ENCODE measurements at regions not wholly inside any gene's neighbourhood (a gene's known extent, or its start where the extent isn't known, plus 50 kb on each side); places are given as distances from the start of the nearest gene placed in this dataset.

DNA sequence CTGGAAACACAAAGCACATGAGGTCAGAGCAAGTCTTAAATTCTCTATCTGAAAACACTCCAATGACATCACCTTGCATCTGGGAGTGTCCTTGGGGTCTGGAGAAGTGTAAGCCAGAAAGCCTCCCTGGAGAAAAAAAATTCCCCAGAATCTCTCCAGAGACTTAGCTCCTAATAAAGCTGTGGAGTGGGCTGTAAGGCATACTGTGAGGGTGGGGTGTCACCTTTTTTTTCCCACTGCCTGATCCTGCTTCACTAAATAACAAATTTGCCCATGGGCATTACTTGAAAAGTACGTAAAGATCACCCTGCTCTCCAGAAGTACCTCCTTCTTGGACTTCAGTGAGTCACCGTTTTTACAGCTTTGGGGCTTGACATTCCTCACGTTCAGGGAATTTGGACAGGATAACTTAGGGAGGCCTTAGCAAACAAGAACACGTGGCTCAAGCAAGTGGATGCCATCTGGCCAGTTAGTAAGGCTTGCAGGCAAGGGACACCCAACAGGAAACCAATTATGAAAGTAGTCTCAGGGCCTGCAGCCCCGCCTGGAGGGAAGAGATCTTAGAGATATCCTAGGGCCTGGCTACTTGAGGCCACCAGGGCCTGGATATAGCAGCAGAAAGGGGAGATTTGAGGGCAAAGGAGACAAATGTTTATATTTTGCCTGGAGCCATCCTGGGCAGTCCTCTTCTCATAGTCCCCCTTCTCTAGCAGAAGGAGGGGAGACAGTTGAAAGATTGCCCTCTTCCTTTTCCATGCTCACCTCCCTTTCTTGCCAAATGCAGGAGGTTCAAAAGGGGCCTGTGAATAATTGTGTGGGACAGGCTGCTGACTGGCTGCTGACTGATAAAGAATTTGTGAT is 60.1 kb upstream of the PLAC1 start:
- no peaks in the 10 kb centered on the region for H3K36me3 ChIP-seq (ENCODE audit: control insufficient read depth, insufficient read depth, low read length)
- no peak overlapping the region for H3K9ac ChIP-seq (ENCODE audit: low read depth, low read length)
- peak overlapping the region; percentile 56 for H3K27ac ChIP-seq (ENCODE audit: low read depth, low read length)

DNA sequence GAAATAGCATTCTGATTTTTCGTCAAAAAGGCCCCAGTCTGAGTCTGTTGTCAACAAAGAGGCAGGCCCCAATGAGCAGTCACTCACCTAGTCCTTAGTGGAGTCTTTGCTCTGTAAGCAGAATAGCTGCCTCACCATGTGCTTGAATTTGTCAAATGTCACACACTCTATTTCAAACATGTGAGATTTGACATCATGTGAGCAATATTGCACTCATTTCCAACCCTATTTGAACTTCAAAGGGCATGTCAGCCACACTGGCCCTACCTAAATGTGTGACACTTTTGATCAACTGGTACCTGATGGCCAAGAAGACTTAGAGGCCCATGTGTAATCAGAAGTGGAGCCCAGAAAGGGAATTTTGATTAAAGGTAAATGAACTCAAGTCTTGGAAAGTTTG is 59.4 kb upstream of the PLAC1 start:
- no peak overlapping the region for H3K27ac ChIP-seq (ENCODE audit: low read depth, low read length)

More for the DNA sequence above, 60.1 kb upstream of the PLAC1 start:
- H3K4me1 ChIP-seq (ENCODE audit: control insufficient read depth, insufficient read depth, low read length), result peaks cover 30% of the 10 kb centered on the region
- H3K27me3 ChIP-seq (ENCODE audit: control insufficient read depth, insufficient read depth, low read length), result no peaks in the 10 kb centered on the region
- no peaks in the 10 kb centered on the region for H3K9me3 ChIP-seq (ENCODE audit: control insufficient read depth, insufficient read depth, low read length)
- H3K4me3 ChIP-seq (ENCODE audit: low read depth, low read length), result no peak overlapping the region

DNA sequence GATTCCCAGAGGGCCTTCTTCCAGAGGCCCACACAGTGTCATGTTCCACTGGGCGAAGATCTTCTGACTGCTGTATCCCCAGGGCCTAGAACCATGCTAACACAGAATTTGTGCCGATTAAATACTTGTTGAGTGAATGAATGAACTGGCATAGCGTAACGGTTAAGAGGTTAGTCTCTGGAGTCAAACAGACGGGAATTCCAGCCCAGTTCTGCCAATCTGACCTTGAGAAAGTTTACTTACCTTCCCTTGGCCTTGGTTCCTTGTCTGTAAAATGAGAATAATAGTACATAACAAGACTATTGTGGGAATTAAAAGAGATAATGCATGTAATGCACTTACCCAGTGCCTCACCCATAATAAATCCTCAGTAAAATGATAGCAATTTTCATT is 58.3 kb upstream of the PLAC1 start:
- no peaks in the 10 kb centered on the region for H3K9me3 ChIP-seq (ENCODE audit: control insufficient read depth, insufficient read depth, low read length)
- H3K27me3 ChIP-seq (ENCODE audit: control insufficient read depth, insufficient read depth, low read length), result no peaks in the 10 kb centered on the region
- H3K4me1 ChIP-seq (ENCODE audit: control insufficient read depth, insufficient read depth, low read length), result peaks cover 30% of the 10 kb centered on the region

More for the DNA sequence above, 59.4 kb upstream of the PLAC1 start:
- Histone ChIP-seq H3K9me3 (ENCODE audit: control insufficient read depth, insufficient read depth, low read length) (no peaks in the 10 kb centered on the region), H3K4me3 (ENCODE audit: low read depth, low read length) (no peak overlapping the region), H3K36me3 (ENCODE audit: control insufficient read depth, insufficient read depth, low read length) (no peaks in the 10 kb centered on the region), H3K4me1 (ENCODE audit: control insufficient read depth, insufficient read depth, low read length) (peaks cover 30% of the 10 kb centered on the region), H3K9ac (ENCODE audit: low read depth, low read length) (no peak overlapping the region), H3K27me3 (ENCODE audit: control insufficient read depth, insufficient read depth, low read length) (no peaks in the 10 kb centered on the region)

DNA sequence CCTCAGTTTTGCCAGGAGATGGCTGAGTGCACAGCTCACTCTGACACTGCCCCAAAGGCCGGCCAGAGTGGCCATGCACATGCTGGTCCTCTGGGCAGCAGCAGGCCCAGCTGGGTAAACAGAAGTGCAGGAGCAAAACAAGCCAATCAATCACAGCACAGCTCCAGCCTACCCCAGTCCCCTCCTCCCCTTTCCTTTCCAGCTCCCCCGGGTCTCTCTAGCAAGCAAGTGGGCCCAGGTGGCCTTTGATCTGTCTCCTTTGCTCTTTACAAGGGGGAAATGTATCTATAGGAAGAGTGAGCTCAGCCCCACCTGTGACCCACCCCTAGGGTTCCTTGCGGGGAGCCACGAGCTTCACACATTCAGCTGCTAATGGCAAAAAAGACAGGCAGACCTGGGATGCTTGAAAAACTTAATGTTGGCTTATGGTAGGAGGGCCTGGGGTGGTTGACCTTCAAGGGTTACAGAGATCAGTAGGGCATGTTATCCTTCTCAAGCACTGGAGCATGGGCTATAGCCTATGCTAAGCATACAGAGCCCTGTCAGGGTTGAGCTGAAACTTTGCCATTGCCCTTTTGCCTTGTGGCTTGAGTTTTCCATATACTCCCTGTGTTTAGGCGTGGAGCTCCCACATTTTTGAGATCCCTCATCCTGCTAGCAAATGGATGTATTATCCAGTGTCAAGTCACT is 57.8 kb upstream of the PLAC1 start:
- no peaks in the 10 kb centered on the region for H3K9me3 ChIP-seq (ENCODE audit: control insufficient read depth, insufficient read depth, low read length)
- H3K4me3 ChIP-seq (ENCODE audit: low read depth, low read length), result no peak overlapping the region
- peaks cover 30% of the 10 kb centered on the region for H3K4me1 ChIP-seq (ENCODE audit: control insufficient read depth, insufficient read depth, low read length)
- H3K36me3 ChIP-seq (ENCODE audit: control insufficient read depth, insufficient read depth, low read length), result no peaks in the 10 kb centered on the region
- H3K27me3 ChIP-seq (ENCODE audit: control insufficient read depth, insufficient read depth, low read length), result no peaks in the 10 kb centered on the region
- peak overlapping the region; percentile 13 for H3K27ac ChIP-seq (ENCODE audit: low read depth, low read length)
- no peak overlapping the region for H3K9ac ChIP-seq (ENCODE audit: low read depth, low read length)

More for the DNA sequence above, 58.3 kb upstream of the PLAC1 start:
- no peak overlapping the region for H3K9ac ChIP-seq (ENCODE audit: low read depth, low read length)
- H3K27ac ChIP-seq (ENCODE audit: low read depth, low read length), result no peak overlapping the region
- no peak overlapping the region for H3K4me3 ChIP-seq (ENCODE audit: low read depth, low read length)
- no peaks in the 10 kb centered on the region for H3K36me3 ChIP-seq (ENCODE audit: control insufficient read depth, insufficient read depth, low read length)

DNA sequence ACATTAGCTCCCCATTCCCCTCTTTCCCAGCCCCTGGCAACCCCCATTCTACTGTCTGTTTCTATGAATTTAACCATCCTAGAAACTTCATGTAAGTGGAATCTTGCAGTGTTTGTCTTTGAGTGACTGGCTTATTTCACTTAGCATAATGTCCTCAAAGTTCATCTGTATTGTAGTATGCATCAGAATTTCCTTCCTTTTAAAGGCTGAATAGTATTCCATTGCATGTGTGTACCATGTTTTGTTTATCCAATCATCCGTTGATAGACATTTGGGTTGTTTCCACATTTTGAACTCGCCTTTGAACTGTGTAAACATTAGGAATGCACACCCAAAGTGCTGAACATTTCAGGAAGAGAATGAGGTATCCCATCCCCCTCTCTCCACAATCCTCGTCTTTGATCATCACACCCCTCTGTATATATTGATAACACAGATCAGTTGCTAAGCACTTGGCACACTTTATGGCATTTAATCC is 56.4 kb upstream of the PLAC1 start:
- peaks cover 30% of the 10 kb centered on the region for H3K4me1 ChIP-seq (ENCODE audit: control insufficient read depth, insufficient read depth, low read length)
- no peak overlapping the region for H3K4me3 ChIP-seq (ENCODE audit: low read depth, low read length)
- no peak overlapping the region for H3K9ac ChIP-seq (ENCODE audit: low read depth, low read length)
- H3K27ac ChIP-seq (ENCODE audit: low read depth, low read length), result no peak overlapping the region
- H3K27me3 ChIP-seq (ENCODE audit: control insufficient read depth, insufficient read depth, low read length), result no peaks in the 10 kb centered on the region
- H3K9me3 ChIP-seq (ENCODE audit: control insufficient read depth, insufficient read depth, low read length), result no peaks in the 10 kb centered on the region
- no peaks in the 10 kb centered on the region for H3K36me3 ChIP-seq (ENCODE audit: control insufficient read depth, insufficient read depth, low read length)

DNA sequence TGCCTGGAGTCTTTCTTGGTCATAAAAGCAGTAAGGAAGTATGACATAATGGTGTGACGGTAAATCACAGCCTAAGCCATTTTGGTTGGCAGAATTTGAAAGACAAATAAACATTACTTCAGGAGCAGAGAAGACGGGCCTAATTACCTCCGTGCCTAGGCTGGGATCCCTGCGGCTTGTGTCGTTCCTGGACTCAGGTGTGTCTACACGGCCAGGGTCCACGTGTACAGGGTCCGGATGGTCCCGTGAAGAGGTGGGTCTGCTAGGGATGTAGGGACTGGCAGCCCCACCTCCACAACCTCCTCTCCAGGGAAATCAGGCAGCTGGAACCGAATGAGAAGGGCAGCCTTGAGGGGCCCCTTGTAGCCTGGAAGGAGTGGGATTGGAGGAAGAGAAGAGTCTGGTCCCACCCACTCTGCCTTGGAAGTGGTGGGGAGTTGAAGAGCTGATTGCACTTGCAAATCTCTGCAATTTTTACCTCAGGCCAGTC is 55.4 kb upstream of the PLAC1 start:
- Histone ChIP-seq H3K4me3 (ENCODE audit: low read depth, low read length) (no peak overlapping the region), H3K9ac (ENCODE audit: low read depth, low read length) (no peak overlapping the region), H3K4me1 (ENCODE audit: control insufficient read depth, insufficient read depth, low read length) (peaks cover 23% of the 10 kb centered on the region), H3K27me3 (ENCODE audit: control insufficient read depth, insufficient read depth, low read length) (no peaks in the 10 kb centered on the region), H3K9me3 (ENCODE audit: control insufficient read depth, insufficient read depth, low read length) (no peaks in the 10 kb centered on the region), H3K36me3 (ENCODE audit: control insufficient read depth, insufficient read depth, low read length) (no peaks in the 10 kb centered on the region), H3K27ac (ENCODE audit: low read depth, low read length) (no peak overlapping the region)

DNA sequence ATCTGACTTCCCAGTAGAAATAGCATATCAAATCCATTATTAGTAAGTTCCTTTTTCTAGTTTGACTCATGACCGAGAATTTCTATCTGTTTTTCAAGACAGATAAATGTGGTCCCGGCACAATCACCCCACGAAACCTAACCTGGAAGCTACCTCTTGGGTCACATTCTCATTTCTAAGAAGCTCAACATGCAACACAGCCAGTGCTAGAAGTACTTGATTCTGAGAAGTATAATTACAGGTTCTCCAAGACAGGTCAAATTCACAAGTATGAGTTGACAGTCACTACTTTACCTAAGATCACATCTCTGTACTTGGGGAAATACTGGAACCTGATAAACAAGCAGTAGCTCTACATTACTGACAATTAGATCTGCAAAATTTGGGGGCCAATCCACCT is 54.0 kb upstream of the PLAC1 start:
- H3K9ac ChIP-seq (ENCODE audit: low read depth, low read length), result no peak overlapping the region
- H3K9me3 ChIP-seq (ENCODE audit: control insufficient read depth, insufficient read depth, low read length), result no peaks in the 10 kb centered on the region
- H3K27ac ChIP-seq (ENCODE audit: low read depth, low read length), result no peak overlapping the region
- no peaks in the 10 kb centered on the region for H3K36me3 ChIP-seq (ENCODE audit: control insufficient read depth, insufficient read depth, low read length)
- H3K4me1 ChIP-seq (ENCODE audit: control insufficient read depth, insufficient read depth, low read length), result peaks cover 13% of the 10 kb centered on the region
- H3K4me3 ChIP-seq (ENCODE audit: low read depth, low read length), result no peak overlapping the region
- H3K27me3 ChIP-seq (ENCODE audit: control insufficient read depth, insufficient read depth, low read length), result no peaks in the 10 kb centered on the region

DNA sequence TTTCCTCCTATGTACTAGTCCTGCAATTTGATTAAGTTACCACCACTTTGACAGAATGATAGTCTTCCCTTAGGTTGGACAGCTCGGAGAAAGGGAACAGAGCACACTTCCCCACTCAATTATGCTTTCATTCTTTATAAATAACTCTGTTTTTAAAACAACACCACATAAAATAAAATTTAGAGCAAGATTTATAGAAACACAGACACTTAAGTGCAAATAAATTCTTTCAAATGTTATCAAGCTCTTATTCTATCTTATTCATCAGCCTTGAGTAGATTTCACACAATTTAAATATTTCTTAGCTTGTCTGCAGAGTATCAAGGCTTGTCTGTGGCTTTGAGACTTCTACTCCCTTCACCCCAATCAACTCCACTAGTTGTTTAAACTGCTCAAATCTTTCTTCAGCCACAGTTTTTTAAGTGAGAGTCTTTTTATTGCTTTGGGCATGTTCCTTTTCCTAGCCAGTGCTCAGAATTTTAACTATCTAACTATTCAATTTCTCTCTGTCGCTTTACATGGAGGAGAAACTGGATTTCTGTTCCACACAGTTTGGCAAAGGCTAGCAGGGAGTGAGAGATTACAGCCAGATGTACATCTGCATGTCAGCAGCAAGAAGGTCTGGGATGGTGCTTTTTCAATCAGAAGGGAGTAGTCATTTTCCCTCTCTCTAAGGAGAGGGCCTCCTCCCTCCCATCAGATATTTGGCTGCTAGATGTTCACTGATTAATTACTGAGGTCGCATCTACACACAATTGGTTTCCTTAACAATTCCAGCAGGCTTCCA is 53.1 kb upstream of the PLAC1 start:
- H3K4me3 ChIP-seq (ENCODE audit: low read depth, low read length), result no peak overlapping the region
- no peaks in the 10 kb centered on the region for H3K36me3 ChIP-seq (ENCODE audit: control insufficient read depth, insufficient read depth, low read length)
- peaks cover 7% of the 10 kb centered on the region for H3K4me1 ChIP-seq (ENCODE audit: control insufficient read depth, insufficient read depth, low read length)
- no peak overlapping the region for H3K9ac ChIP-seq (ENCODE audit: low read depth, low read length)
- H3K9me3 ChIP-seq (ENCODE audit: control insufficient read depth, insufficient read depth, low read length), result no peaks in the 10 kb centered on the region
- H3K27me3 ChIP-seq (ENCODE audit: control insufficient read depth, insufficient read depth, low read length), result no peaks in the 10 kb centered on the region
- H3K27ac ChIP-seq (ENCODE audit: low read depth, low read length), result no peak overlapping the region

Measured in HUES48 (cell line).